Adipocyte (in vitro differentiated cells): ENCODE measurements at regions not wholly inside any gene's neighbourhood (a gene's known extent, or its start where the extent isn't known, plus 50 kb on each side); places are given as distances from the start of the nearest gene placed in this dataset.

Experiments used
- DNase-seq: peaks from one replicate; pipeline ENCODE4 v3.0.0-alpha.2; 2015; ENCODE audit warnings: low read depth
- H3K27me3 ChIP-seq: replicated peaks from 2 replicates; pipeline ENCODE4 v1.7.0; 2013; ENCODE audit warnings: mild to moderate bottlenecking, low read length, moderate library complexity; ENCODE audit not compliant: control insufficient read depth, insufficient read depth
- H3K36me3 ChIP-seq: 2 replicates; pipeline ENCODE4 v1.7.0; 2013; ENCODE audit warnings: low read length, mild to moderate bottlenecking, moderate library complexity; ENCODE audit not compliant: control insufficient read depth, insufficient read depth, severe bottlenecking
- H3K4me1 ChIP-seq: 2 replicates; pipeline ENCODE4 v1.7.0; 2013; ENCODE audit warnings: mild to moderate bottlenecking, low read length, moderate library complexity; ENCODE audit not compliant: control insufficient read depth, insufficient read depth
- H3K4me3 ChIP-seq: 2 replicates; pipeline ENCODE4 v1.7.0; 2013; ENCODE audit warnings: mild to moderate bottlenecking, low read length, moderate library complexity
- H3K9ac ChIP-seq: 2 replicates; pipeline ENCODE4 v1.7.0; 2013; ENCODE audit warnings: mild to moderate bottlenecking, low read length, moderate library complexity
- H3K9me3 ChIP-seq: 2 replicates; pipeline ENCODE4 v1.7.0; 2013; ENCODE audit warnings: mild to moderate bottlenecking, low read length, moderate library complexity; ENCODE audit not compliant: control insufficient read depth

DNA sequence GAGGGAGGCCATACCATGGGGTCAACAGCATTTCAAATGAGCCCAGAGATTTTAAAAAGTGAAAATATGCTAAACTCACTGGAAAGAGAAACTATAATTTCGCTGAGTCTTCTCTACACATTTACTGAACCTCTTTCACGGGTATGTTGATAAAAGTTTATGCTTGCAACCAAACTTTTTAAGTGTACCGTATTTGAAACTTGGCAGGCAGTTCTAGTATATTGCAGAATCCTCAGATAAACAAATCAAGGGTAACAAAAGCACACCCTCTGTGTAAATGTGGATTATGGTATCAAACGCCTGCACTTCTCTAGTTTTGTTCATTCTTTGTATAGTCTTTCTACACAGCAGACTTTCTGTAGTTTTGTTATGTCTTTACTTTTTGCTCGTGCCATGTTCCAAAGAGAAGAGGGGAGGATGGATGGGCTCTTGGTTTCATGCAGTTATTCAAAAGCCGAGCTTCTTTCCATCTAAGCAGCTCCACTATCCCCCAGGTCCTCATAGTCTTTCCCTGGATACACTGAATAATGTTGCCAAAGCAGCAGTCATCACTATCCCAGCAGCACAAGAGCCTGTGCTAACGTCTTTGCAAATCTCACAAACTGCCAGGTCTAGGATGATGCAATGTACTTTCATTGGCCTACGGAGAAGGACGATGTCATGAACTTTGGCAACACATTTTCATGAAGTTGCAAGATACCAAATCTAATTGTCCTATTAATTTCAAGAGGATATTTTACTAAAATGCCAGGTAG, 131.2 kb downstream of the MPP7 start:
- Histone ChIP-seq H3K4me1 (peaks cover 10% of the 10 kb centered on the region), H3K9ac (no peak overlapping the region), H3K4me3 (peak overlapping the region; percentile 8), H3K27me3 (no peaks in the 10 kb centered on the region), H3K9me3 (no peaks in the 10 kb centered on the region), H3K36me3 (no peaks in the 10 kb centered on the region)
- DNase-seq, result no peak

- Histone ChIP-seq H3K9ac (no peak overlapping the region), H3K36me3 (no peaks in the 10 kb centered on the region), H3K9me3 (no peaks in the 10 kb centered on the region), H3K4me1 (peaks cover 10% of the 10 kb centered on the region), H3K4me3 (no peak overlapping the region), H3K27me3 (no peaks in the 10 kb centered on the region)
- no peak for DNase-seq
Observed at GRCh38 chr10:28169525-28169924, 133.3 kb downstream of the MPP7 start.

DNA sequence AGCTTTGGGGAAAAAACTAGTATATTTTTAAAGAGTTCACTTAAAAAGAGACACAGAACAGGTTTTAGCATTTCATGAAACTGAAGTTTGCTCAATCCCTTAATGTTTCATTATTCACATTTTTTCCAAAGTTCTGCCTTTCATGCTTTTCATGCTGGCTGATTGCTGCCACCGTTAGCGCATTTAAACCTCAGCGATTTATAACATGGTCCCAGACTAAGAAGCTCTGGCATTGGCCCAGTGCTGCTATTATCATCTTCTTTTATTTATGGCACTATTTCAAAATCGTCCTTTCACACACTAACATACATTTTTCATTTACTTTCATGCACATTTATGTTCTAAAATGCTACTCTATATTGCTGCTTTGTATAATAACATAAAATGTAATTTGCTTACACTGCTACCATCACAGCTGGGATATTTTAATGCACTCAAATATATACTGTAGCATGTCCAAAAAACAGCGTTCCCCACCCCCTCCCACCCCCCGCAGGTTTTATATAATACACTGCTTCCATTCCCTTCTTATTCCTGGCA, 141.9 kb downstream of the MPP7 start:
- Histone ChIP-seq H3K4me3 (no peak overlapping the region), H3K9me3 (no peaks in the 10 kb centered on the region)
- DNase-seq, result no peak

GRCh38 chr10:28157379-28157778, 145.5 kb downstream of the MPP7 start:
- no peaks in the 10 kb centered on the region for H3K36me3 ChIP-seq
- H3K4me1 ChIP-seq, result no peaks in the 10 kb centered on the region
- no peak overlapping the region for H3K9ac ChIP-seq
- H3K4me3 ChIP-seq, result no peak overlapping the region
- DNase-seq, result no peak
- H3K9me3 ChIP-seq, result no peaks in the 10 kb centered on the region
- H3K27me3 ChIP-seq, result peaks cover 11% of the 10 kb centered on the region

More for the DNA sequence above, 141.9 kb downstream of the MPP7 start:
- H3K27me3 ChIP-seq, result peaks cover 14% of the 10 kb centered on the region
- H3K36me3 ChIP-seq, result no peaks in the 10 kb centered on the region
- H3K9ac ChIP-seq, result no peak overlapping the region
- no peaks in the 10 kb centered on the region for H3K4me1 ChIP-seq

DNA sequence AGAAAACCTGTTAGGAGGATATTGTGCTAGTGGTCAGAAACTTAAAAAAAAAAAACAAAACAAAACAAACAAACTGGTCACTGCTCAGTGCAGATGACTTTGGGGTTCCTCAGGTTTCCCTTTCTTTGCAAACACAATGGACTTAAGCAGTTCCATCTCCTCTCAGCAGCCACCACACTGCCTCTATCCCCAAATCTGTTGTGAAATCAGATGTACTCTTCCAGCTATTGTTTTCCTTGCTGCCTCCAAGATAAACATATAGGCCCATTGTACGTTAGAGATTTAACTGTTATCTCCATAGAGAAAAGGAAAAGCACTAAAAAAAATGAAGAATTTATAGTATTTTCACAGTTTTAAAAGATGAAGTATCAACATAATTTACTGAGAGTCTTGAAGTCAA, 147.1 kb downstream of the MPP7 start:
- Histone ChIP-seq H3K36me3 (no peaks in the 10 kb centered on the region), H3K9me3 (no peaks in the 10 kb centered on the region), H3K27me3 (peaks cover 17% of the 10 kb centered on the region), H3K9ac (no peak overlapping the region), H3K4me3 (no peak overlapping the region), H3K4me1 (no peaks in the 10 kb centered on the region)
- DNase-seq, result peak; percentile 30

DNA sequence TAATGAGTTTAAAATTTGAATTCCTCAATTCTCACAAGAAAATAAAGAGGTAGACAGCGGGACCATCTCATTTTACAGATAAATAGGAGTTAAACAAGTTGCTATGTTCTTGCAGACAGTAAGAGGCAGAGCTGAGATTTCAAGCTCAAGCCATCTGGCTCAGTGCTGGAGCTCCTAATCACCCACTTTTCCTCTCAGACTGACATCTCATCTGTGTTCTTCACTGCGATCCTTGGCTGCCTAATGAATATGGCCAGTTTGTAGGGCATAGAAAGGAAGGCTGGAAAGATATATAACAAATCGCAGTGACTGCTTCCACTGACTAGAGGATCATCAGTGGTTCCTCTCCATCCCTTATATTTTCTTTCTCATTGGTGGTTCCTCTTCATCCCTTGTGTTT, 151.2 kb downstream of the MPP7 start:
- no peak for DNase-seq
- H3K9ac ChIP-seq, result no peak overlapping the region
- H3K36me3 ChIP-seq, result no peaks in the 10 kb centered on the region
- peaks cover 6% of the 10 kb centered on the region for H3K27me3 ChIP-seq
- no peak overlapping the region for H3K4me3 ChIP-seq
- H3K9me3 ChIP-seq, result no peaks in the 10 kb centered on the region
- no peaks in the 10 kb centered on the region for H3K4me1 ChIP-seq

DNA sequence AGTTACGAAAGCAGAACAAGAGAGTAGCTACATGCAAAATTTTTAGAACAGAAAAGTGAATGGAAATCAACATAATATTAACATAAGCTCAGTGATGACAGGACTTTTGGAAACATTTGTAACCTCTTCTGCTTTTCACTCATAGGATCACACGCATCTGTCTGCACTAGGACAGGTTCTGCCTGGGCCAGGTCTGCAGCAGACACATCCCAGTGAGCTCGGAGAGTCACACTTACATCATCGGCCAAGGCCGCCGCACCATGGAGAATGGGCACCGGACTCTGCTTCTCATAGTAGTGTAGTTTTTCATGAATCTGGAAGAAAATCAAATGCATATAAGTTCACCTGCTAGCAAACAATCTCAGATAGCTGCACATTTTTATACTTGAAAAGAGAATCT, 150.9 kb upstream of the ODAD2 start:
- Histone ChIP-seq H3K9ac (no peak overlapping the region), H3K36me3 (no peaks in the 10 kb centered on the region), H3K4me3 (no peak overlapping the region), H3K9me3 (no peaks in the 10 kb centered on the region), H3K4me1 (no peaks in the 10 kb centered on the region), H3K27me3 (peaks cover 6% of the 10 kb centered on the region)
- DNase-seq, result no peak

GRCh38 chr10:28147706-28148105, 148.8 kb upstream of the ODAD2 start:
- Histone ChIP-seq H3K4me3 (no peak overlapping the region), H3K36me3 (no peaks in the 10 kb centered on the region)
- no peak for DNase-seq

GRCh38 chr10:28139138-28139537, 140.3 kb upstream of the ODAD2 start:
- DNase-seq, result no peak
- Histone ChIP-seq H3K36me3 (no peaks in the 10 kb centered on the region), H3K9me3 (peaks cover 13% of the 10 kb centered on the region), H3K27me3 (no peaks in the 10 kb centered on the region), H3K4me1 (no peaks in the 10 kb centered on the region), H3K4me3 (no peak overlapping the region), H3K9ac (no peak overlapping the region)

More at GRCh38 chr10:28147706-28148105, 148.8 kb upstream of the ODAD2 start:
- H3K4me1 ChIP-seq, result no peaks in the 10 kb centered on the region
- no peak overlapping the region for H3K9ac ChIP-seq
- no peaks in the 10 kb centered on the region for H3K9me3 ChIP-seq
- H3K27me3 ChIP-seq, result peaks cover 6% of the 10 kb centered on the region

DNA sequence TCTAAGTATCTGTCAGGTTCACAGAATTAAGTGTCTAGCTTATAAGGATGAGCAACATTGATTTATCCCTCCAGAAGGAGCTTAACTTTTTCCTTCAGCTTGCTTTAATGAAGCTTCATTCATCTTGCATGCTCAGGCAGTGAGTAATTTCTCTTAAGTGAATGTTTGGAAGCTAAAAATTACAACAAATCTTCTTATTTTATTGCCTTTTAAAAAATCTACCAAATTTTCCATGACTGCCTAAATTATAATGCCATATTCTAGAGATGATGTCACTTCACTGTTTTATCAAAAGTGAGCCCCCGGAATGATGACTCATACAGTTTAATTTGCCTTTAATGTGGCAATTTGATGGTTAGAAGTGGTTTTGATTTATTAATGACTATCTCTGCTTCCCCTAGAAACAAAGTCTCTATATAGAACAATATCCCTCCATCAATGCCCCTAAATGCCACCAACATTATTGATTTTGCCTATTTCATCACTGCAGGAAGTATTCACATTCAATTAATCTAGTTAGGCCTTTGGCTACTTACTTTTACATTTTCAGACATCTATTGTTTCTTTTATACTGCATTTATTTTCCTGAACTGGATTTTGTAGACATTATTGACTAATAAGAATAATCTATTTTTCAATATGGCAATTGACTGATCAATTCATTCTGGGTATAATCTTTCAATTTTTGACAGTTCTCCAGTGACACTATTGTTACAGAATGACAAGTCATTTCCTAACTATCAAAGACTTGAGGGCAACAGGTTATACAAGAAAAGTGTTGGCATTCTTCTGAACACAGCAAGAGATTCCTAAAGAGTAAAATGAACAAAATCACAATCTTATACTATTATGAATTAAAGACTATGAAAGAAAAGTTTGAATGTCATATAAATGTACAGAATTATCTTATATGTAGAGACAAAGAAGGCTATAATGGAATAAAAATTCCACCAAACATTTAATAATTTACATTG, 139.3 kb upstream of the ODAD2 start:
- H3K9me3 ChIP-seq, result peaks cover 17% of the 10 kb centered on the region
- peak; percentile 27 for DNase-seq

DNA sequence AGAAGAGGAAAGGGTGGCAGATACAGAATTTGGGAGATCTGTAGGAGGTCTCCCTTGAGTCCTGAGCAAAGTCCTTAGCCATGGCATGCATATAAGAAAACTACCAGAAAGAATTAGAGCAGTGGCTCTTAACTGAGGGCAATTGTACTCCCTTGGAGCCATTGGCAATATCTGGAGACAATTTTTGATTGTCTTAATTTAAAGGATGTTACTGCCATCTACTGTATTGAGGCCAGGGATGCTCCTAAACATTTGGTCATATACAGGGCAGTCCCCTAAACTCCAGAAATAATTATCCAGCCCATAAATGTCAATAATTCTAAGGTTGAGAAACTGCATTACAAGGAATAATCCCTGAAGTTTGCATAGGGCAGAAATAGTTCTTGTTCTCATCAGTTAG, 136.4 kb upstream of the ODAD2 start:
- H3K9ac ChIP-seq, result no peak overlapping the region
- peaks cover 19% of the 10 kb centered on the region for H3K9me3 ChIP-seq
- H3K4me3 ChIP-seq, result no peak overlapping the region
- peaks cover 2% of the 10 kb centered on the region for H3K4me1 ChIP-seq
- DNase-seq, result peak; percentile 32
- H3K36me3 ChIP-seq, result no peaks in the 10 kb centered on the region
- no peaks in the 10 kb centered on the region for H3K27me3 ChIP-seq

More for the DNA sequence above, 139.3 kb upstream of the ODAD2 start:
- Histone ChIP-seq H3K9ac (no peak overlapping the region), H3K4me3 (no peak overlapping the region), H3K4me1 (no peaks in the 10 kb centered on the region), H3K36me3 (no peaks in the 10 kb centered on the region), H3K27me3 (no peaks in the 10 kb centered on the region)
